HG03095 (cell line): ENCODE measurements at regions not wholly inside any gene's neighbourhood (a gene's known extent, or its start where the extent isn't known, plus 50 kb on each side); places are given as distances from the start of the nearest gene placed in this dataset.
"Not testable (repeated sequence)": the region's sequence is repeated elsewhere in the genome, so short reads cannot be mapped to it uniquely, and the experiment has no call there.

ENCODE experiments used
- ATAC-seq: cut with Tn5 transposase; IDR thresholded peaks from one replicate; pipeline ENCODE4 v1.9.1; 2021; ENCODE audit warnings: moderate library complexity; ENCODE audit not compliant: unreplicated experiment

- no peak for ATAC-seq
Measured at GRCh38 chr13:68987585-68987984, 1120.0 kb upstream of the ATXN8OS start.

- ATAC-seq, result no peak
Measured at GRCh38 chr13:68984688-68985319, 1122.8 kb upstream of the ATXN8OS start.

DNA sequence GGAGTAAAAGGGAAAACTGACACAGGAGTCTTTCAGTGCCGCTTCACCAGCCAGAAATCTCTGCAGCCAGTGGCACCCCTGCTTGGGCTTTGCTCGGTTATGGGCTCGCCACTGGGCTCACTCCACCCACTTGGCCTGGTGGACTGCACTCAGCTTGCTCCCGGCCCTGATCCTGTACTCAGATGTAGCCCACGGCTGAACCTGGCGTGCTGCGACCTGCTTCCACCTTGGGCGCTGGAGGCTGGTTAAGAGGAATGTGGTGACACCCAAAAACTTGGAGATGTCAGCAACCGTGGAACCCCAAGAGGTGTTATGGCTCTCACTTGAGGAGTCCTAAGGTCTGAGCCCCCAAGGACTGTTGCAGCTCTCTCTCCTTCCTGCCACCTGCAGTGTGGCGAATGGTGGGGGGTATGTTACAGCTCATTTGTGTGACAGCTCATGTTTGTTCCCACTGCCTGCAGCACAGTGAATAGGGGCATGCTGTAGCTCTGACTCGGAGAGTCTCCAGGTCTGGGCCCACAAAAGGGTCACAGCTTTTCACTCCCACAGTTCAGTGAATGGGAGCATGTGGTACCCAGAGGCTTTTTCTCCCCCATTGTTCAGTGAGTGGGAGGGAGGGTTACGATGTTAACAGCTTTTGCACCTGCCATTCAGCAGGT is 1124.5 kb upstream of the ATXN8OS start:
- no peak for ATAC-seq

GRCh38 chr13:68976287-68976686 is 1131.3 kb upstream of the ATXN8OS start:
- no peak for ATAC-seq

DNA sequence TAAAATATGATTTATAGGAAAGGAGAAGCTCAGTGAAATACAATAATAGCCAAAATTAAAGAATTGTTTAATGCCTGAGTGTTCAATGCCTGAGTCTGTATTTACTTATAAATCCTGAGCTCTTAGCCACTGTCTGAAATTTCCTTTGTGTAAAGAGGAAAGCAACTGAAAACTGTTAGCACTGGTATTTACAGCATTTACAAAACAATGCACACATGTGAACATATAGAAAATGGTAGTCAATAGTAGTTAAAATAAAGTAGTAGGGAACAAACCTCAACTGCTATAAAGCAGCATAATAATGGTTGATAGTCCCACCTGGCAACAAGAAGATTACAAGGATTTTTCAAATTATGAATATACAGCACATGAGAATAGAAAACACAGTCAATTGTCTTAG is 1137.1 kb upstream of the ATXN8OS start:
- ATAC-seq, result no peak

- ATAC-seq, result no peak
Measured at GRCh38 chr13:68948586-68948985, 1159.0 kb upstream of the ATXN8OS start.

DNA sequence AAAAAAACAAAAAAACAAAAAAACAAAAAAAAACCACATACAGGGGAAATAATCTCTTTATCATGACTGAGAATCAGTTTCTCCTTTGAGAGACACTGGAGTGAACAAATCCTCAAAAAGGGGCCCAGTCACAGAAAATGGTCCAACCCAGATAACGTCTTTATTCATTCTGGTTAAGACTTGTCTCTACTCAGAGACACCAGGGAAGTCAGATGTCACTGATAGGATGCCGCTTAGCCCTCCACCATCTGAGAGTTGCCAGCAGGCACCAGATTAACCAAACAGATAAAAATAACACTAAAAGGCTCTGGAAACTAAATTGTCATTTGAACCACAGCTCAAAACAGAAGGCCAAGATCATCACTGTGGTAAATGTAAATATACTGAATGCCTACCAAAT is 1163.4 kb upstream of the ATXN8OS start:
- ATAC-seq, result no peak

DNA sequence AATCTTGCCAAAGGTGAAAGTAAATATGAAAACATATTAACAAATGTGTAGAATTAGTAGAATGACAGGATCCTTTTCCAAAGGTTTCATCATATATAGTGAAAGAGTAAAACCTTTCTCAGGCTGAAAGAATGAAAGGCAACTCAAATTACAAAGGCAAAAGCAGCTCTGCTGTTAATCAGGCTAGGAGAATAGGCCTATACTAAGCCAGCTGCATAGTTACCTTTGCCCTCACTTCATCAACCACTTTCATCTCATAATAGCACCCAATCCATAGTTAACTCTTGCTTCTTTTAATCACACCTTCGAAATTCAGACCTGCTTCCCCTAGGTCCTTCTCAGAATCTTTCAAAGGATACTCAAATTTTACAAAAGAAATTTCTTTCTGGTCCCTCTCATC is 1167.6 kb upstream of the ATXN8OS start:
- no peak for ATAC-seq

GRCh38 chr13:68938639-68939038 is 1169.0 kb upstream of the ATXN8OS start:
- ATAC-seq, result no peak

GRCh38 chr13:68929075-68929745 is 1178.4 kb upstream of the ATXN8OS start:
- ATAC-seq, result no peak

DNA sequence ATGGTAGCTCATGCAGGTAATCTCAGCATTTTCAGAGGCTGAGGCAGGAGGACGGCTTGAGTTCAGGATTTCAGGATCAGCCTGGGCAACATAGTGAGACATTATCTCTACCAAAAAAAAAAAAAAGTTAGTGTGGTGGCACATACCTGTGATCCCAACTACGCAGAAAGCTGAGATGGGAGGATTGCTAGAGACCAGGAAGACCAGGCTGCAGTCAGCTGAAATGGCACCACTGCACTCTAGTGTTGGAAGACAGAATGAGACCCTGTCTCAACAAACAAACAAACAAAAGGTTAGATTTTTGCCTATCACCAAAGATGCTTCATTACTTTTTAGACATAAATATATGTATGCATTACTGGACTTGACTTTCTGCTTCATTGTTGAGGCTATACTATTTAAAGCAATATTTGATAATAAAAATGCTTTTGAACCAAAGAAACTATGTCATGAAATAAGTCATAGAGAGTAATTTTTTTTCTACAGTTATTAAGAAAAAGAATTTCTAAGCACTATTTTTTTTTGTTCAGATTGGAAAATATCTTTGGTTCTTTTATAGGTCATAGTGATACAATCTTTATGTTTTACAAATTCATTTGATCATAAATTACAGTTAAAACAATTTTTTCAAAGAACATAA is 1180.1 kb upstream of the ATXN8OS start:
- peak; percentile 54 for ATAC-seq

- no peak for ATAC-seq
Measured at GRCh38 chr13:68923995-68924394, 1183.6 kb upstream of the ATXN8OS start.

DNA sequence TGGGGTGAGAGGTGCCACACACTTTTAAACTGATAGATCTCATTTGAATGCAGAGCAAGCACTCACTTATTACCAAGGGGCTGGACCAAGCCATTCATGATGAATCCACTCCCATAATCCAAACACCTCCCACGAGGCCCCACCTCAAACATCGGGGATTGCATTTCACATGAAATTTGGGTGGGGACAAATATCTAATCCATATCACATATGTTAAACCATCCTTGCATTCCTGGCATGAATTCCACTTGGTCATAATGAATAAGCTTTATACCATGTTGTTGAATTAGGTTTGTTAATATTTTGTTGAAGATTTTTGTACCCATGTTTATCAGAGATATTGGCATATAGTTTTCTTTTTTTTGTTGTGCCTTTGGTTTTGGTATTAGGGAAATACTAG is 1198.7 kb upstream of the ATXN8OS start:
- no peak for ATAC-seq

GRCh38 chr13:68905186-68905585 is 1202.4 kb upstream of the ATXN8OS start:
- ATAC-seq, result no peak

DNA sequence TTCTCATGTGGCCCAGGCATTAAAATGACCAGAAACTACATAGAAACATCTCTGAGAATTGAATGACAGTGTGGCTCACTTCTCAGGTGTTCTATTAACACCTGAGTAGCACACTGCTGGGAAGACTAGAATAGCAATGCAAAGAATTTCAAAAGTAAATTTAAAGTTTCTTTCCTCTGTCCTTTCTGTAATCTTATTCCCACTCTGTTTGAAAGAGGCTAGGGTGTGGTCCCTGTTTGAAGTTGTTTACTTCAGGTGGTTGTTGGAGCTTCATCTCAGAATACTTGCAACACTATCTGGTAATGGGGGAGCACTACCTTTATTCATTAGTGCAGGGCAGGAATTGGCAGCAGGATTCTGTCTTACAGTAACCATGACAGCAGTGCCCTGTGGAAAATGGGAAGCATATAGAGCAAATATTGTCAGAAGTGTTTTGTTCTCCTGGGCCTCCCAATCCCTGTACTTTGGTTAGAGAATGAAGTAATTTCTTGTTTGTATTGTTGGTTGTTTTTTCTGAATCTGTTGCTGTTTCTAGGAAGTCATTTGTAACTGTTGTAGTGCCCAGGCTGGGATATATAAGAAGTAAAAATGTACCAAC is 1210.2 kb upstream of the ATXN8OS start:
- ATAC-seq, result no peak

DNA sequence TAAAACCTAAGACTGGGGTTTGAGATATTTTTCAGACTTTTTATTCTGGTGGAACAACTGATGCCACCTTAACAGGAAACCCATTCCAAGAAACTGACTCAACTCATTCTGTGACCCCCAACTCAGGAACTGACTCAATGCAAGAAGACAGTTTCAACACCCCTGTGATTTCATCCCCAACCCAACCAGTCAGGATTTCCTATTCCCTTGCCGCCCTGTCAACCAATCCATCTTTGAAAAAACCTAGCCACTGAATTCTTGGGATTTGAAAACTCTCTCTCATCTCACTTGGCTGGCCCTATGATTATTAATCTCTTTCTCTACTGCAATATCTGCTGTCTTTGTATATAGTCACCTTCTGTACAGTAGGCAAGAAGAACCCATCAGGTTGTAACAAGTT is 1211.9 kb upstream of the ATXN8OS start:
- ATAC-seq, result no peak

DNA sequence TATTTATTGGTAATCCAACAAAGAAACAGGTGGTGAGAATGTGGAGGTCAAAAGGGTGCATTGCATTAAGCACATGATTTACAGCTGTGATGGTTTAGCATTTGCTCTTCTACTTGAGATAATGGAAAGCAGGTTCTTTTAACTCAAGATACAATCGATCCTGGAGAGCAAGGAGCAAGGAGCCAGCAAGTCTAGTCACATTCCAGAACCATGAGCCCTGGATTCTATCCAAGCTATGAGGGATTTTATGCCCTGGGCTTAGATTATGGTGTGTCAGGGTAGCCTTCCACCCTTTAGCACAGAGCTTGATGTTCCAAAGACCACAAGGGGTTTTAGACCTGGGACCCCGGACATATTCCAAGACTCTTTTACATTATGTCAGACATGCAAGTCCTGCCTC is 1213.9 kb upstream of the ATXN8OS start:
- ATAC-seq, result not testable (repeated sequence)

- not testable (repeated sequence) for ATAC-seq
Measured at GRCh38 chr13:68892596-68892995, 1215.0 kb upstream of the ATXN8OS start.

DNA sequence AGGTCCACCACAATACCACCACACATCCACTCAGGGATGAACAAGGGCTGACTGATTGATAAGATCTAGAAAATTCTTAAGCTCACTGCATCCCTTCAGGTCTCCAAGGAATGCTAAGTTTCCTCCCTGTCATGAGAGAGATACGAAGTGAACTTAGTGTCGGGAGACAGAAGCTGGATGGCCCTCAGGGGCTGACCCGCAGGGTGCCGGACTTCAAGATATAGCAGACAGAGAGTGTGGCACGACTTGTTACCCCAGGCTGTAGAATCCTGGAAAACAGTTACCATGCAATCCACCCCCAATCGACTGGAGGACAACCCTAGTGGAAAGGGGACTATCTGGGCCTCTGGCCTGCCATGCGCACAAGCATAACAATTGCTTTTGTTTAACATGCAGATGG is 1217.5 kb upstream of the ATXN8OS start:
- ATAC-seq, result not testable (repeated sequence)

- no peak for ATAC-seq
Measured at GRCh38 chr13:68888832-68889231, 1218.8 kb upstream of the ATXN8OS start.

- ATAC-seq, result no peak
Measured at GRCh38 chr13:68872338-68872737, 1235.3 kb upstream of the ATXN8OS start.
